ENCODE measurements at regions not wholly inside any gene's neighbourhood (a gene's known extent, or its start where the extent isn't known, plus 50 kb on each side); places are given as distances from the start of the nearest gene placed in this dataset.

- Histone ChIP-seq H3K9me3 (ENCODE audit: control insufficient read depth, insufficient read depth, low read length) (no peaks in the 10 kb centered on the region), H3K4me1 (ENCODE audit: control insufficient read depth, insufficient read depth, low read length) (no peaks in the 10 kb centered on the region), H3K4me3 (ENCODE audit: low read length) (no peak overlapping the region), H3K36me3 (ENCODE audit: control insufficient read depth, insufficient read depth, low read length) (no peaks in the 10 kb centered on the region), H3K27me3 (ENCODE audit: control insufficient read depth, insufficient read depth, low read length) (no peaks in the 10 kb centered on the region), H3K27ac (ENCODE audit: low read length) (no peak overlapping the region)
- H3K27me3 Mint-ChIP-seq (ENCODE audit: low read depth in 2 of 2), result no peaks in the 10 kb centered on the region
- peaks cover 10% of the 10 kb centered on the region for H3K36me3 Mint-ChIP-seq
- no peak overlapping the region for H3K4me3 Mint-ChIP-seq
- intact Hi-C loops (cut with micrococcal nuclease), result no loop called here
- ATAC-seq (no peak), DNase-seq (no peak)
- TF ChIP-seq CTCF (IDR thresholded peaks at IDR 0.05), result no peak
- H3K9me3 Mint-ChIP-seq, result peaks cover 10 to 23% of the 10 kb centered on the region in 2 donors
- H3K4me1 Mint-ChIP-seq, result no peaks in the 10 kb centered on the region
- WGBS (ENCODE audit: insufficient coverage), result 79% methylated on average over 3 of the region's 3 CpGs
- H3K27ac Mint-ChIP-seq, result no peak overlapping the region
These were observed 1416.1 kb upstream of the CDH6 start for GRCh38 chr5:29777373-29777772.

- Histone ChIP-seq H3K27ac (ENCODE audit: low read length) (no peak overlapping the region), H3K4me1 (ENCODE audit: control insufficient read depth, insufficient read depth, low read length) (no peaks in the 10 kb centered on the region), H3K9me3 (ENCODE audit: control insufficient read depth, insufficient read depth, low read length) (peaks cover 4% of the 10 kb centered on the region), H3K27me3 (ENCODE audit: control insufficient read depth, insufficient read depth, low read length) (no peaks in the 10 kb centered on the region), H3K36me3 (ENCODE audit: control insufficient read depth, insufficient read depth, low read length) (no peaks in the 10 kb centered on the region), H3K4me3 (ENCODE audit: low read length) (no peak overlapping the region)
- Mint-ChIP-seq H3K4me1 (no peaks in the 10 kb centered on the region), H3K4me3 (no peak overlapping the region), H3K9me3 (peaks cover 9 to 27% of the 10 kb centered on the region in 2 donors), H3K27ac (no peak overlapping the region), H3K36me3 (peaks cover 10% of the 10 kb centered on the region), H3K27me3 (ENCODE audit: low read depth in 2 of 2) (no peaks in the 10 kb centered on the region)
- intact Hi-C loops (cut with micrococcal nuclease), result no loop called here
- WGBS (ENCODE audit: insufficient coverage), result 100% methylated on average over 1 of the region's 2 CpGs
- no peak for DNase-seq
- no peak for TF ChIP-seq CTCF (IDR thresholded peaks at IDR 0.05)
- ATAC-seq, result no peak
These were observed 1422.5 kb upstream of the CDH6 start for GRCh38 chr5:29770936-29771335.

- no peaks in the 10 kb centered on the region for H3K36me3 ChIP-seq (ENCODE audit: control insufficient read depth, insufficient read depth, low read length)
- no peaks in the 10 kb centered on the region for H3K4me1 ChIP-seq (ENCODE audit: control insufficient read depth, insufficient read depth, low read length)
- 89% methylated on average over 5 of the region's 5 CpGs for WGBS (ENCODE audit: insufficient coverage)
- Mint-ChIP-seq H3K4me1 (no peaks in the 10 kb centered on the region), H3K4me3 (no peak overlapping the region), H3K27ac (no peak overlapping the region), H3K9me3 (peaks cover 6 to 24% of the 10 kb centered on the region in 2 donors), H3K27me3 (ENCODE audit: low read depth in 2 of 2) (no peaks in the 10 kb centered on the region), H3K36me3 (no peaks in the 10 kb centered on the region)
- H3K9me3 ChIP-seq (ENCODE audit: control insufficient read depth, insufficient read depth, low read length), result peaks cover 4% of the 10 kb centered on the region
- H3K27me3 ChIP-seq (ENCODE audit: control insufficient read depth, insufficient read depth, low read length), result no peaks in the 10 kb centered on the region
- ATAC-seq (no peak), DNase-seq (no peak)
- intact Hi-C loops (cut with micrococcal nuclease), result no loop called here
- H3K27ac ChIP-seq (ENCODE audit: low read length), result no peak overlapping the region
- no peak for TF ChIP-seq CTCF (IDR thresholded peaks at IDR 0.05)
- H3K4me3 ChIP-seq (ENCODE audit: low read length), result no peak overlapping the region
These were observed 1424.0 kb upstream of the CDH6 start for GRCh38 chr5:29769474-29769873.

GRCh38 chr5:29758986-29759421 is 1434.5 kb upstream of the CDH6 start:
- H3K27me3 ChIP-seq (ENCODE audit: control insufficient read depth, insufficient read depth, low read length), result no peaks in the 10 kb centered on the region
- Mint-ChIP-seq H3K36me3 (no peaks in the 10 kb centered on the region), H3K9me3 (peaks cover 16 to 20% of the 10 kb centered on the region in 2 donors), H3K4me1 (no peaks in the 10 kb centered on the region), H3K27ac (no peak overlapping the region), H3K27me3 (ENCODE audit: low read depth in 2 of 2) (no peaks in the 10 kb centered on the region), H3K4me3 (no peak overlapping the region)
- no peaks in the 10 kb centered on the region for H3K4me1 ChIP-seq (ENCODE audit: control insufficient read depth, insufficient read depth, low read length)
- no peaks in the 10 kb centered on the region for H3K9me3 ChIP-seq (ENCODE audit: control insufficient read depth, insufficient read depth, low read length)
- no peaks in the 10 kb centered on the region for H3K36me3 ChIP-seq (ENCODE audit: control insufficient read depth, insufficient read depth, low read length)
- DNase-seq (no peak), ATAC-seq (no peak)
- H3K4me3 ChIP-seq (ENCODE audit: low read length), result no peak overlapping the region
- TF ChIP-seq CTCF (IDR thresholded peaks at IDR 0.05), result no peak
- intact Hi-C loops (cut with micrococcal nuclease), result no loop called here
- 76% methylated on average over 3 of the region's 3 CpGs for WGBS (ENCODE audit: insufficient coverage)
- no peak overlapping the region for H3K27ac ChIP-seq (ENCODE audit: low read length)
